Lower leg skin (tissue), 4 donors: ENCODE measurements at regions not wholly inside any gene's neighbourhood (a gene's known extent, or its start where the extent isn't known, plus 50 kb on each side); places are given as distances from the start of the nearest gene placed in this dataset.

Experiments
- DNase-seq, 2 donors: peaks; one replicate each; pipeline ENCODE4 v3.0.0-alpha.2; 2019; ENCODE audit warnings: low spot score in 2 of 2
- H3K4me3 ChIP-seq: fragments of 200-600 bp; sonication (generic); 2 replicates; pipeline ENCODE4 v1.5.1; 2017; ENCODE audit warnings: mild to moderate bottlenecking, low read depth; ENCODE audit not compliant: poor library complexity, severe bottlenecking
- POLR2A ChIP-seq, 2 donors: fragments of 450-650 bp; IDR thresholded peaks; one replicate each; pipeline ENCODE4 v1.6.1; 2016 to 2017; ENCODE audit warnings: antibody characterized with exemption in 2 of 2, mild to moderate bottlenecking in 1 of 2, moderate library complexity in 1 of 2
- WGBS, 2 donors: methylation state at CpG; one replicate each; pipeline ENCODE4 v1.1.5; 2018; 5-methylcytosine and 5-hydroxymethylcytosine counted together
- intact Hi-C: fragments of 100-400 bp; cut with DNase I; formaldehyde crosslinking; loops from one replicate; pipeline ENCODE4 v1.15.0; 2023; ENCODE audit warnings: low total_unique reads
- TF ChIP-seq, protein P1 (sequence below), 3 donors: fragments of 450-650 bp; IDR thresholded peaks; one replicate each; pipeline ENCODE4 v1.5.1; 2016; ENCODE audit warnings: antibody characterized with exemption in 3 of 3, mild to moderate bottlenecking in 3 of 3, moderate library complexity in 2 of 3

DNA sequence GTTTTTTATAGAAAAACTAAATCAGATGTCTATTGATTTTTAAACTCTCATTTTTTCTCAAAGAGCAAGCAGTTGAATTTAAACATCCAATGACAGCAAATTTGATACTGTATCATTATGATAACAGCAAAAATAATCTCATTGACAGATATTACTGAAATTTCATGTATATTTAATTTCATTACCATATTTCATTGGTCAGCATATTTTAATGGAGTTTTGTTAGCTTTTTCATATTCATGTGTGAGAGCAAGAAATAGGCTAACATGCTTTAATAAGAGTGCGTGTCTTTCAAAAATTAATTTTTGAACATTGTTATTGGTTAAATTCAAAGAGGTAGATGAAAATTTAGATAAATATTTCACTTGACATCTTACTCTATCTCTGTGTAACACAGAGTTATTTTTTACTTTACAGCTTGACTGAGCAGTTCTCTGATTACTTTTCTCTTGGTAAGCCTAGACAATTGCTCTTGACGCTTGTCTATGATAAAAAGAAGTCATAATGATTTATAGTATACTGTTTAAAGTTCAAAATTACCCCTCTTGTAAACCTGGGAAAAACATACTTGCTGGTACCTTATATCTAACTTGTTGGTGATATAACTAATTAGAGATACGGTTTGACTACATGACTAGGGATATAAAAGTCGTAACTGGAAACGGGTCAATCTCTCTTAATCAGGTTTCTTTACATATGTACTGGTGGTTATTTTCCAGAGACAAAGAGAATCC lies 732.3 kb upstream of the NCAM2 start:
- TF ChIP-seq, protein P1, sequence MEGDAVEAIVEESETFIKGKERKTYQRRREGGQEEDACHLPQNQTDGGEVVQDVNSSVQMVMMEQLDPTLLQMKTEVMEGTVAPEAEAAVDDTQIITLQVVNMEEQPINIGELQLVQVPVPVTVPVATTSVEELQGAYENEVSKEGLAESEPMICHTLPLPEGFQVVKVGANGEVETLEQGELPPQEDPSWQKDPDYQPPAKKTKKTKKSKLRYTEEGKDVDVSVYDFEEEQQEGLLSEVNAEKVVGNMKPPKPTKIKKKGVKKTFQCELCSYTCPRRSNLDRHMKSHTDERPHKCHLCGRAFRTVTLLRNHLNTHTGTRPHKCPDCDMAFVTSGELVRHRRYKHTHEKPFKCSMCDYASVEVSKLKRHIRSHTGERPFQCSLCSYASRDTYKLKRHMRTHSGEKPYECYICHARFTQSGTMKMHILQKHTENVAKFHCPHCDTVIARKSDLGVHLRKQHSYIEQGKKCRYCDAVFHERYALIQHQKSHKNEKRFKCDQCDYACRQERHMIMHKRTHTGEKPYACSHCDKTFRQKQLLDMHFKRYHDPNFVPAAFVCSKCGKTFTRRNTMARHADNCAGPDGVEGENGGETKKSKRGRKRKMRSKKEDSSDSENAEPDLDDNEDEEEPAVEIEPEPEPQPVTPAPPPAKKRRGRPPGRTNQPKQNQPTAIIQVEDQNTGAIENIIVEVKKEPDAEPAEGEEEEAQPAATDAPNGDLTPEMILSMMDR (IDR thresholded peaks at IDR 0.05) = no peak
- no peak for TF ChIP-seq POLR2A (IDR thresholded peaks at IDR 0.05)
- 84 to 86% methylated on average over 5 of the region's 5 CpGs for WGBS, 2 donors
- H3K4me3 ChIP-seq = no peak overlapping the region
- intact Hi-C loops = no loop called here
- no peak for DNase-seq

GRCh38 chr21:20266441-20266710 lies 731.8 kb upstream of the NCAM2 start:
- no peak for DNase-seq
- intact Hi-C loops = no loop called here
- no peak for TF ChIP-seq POLR2A (IDR thresholded peaks at IDR 0.05)
- TF ChIP-seq, protein P1 (IDR thresholded peaks at IDR 0.05) = no peak
- H3K4me3 ChIP-seq = no peak overlapping the region
- 90 to 95% methylated on average over 2 of the region's 2 CpGs for WGBS, 2 donors

DNA sequence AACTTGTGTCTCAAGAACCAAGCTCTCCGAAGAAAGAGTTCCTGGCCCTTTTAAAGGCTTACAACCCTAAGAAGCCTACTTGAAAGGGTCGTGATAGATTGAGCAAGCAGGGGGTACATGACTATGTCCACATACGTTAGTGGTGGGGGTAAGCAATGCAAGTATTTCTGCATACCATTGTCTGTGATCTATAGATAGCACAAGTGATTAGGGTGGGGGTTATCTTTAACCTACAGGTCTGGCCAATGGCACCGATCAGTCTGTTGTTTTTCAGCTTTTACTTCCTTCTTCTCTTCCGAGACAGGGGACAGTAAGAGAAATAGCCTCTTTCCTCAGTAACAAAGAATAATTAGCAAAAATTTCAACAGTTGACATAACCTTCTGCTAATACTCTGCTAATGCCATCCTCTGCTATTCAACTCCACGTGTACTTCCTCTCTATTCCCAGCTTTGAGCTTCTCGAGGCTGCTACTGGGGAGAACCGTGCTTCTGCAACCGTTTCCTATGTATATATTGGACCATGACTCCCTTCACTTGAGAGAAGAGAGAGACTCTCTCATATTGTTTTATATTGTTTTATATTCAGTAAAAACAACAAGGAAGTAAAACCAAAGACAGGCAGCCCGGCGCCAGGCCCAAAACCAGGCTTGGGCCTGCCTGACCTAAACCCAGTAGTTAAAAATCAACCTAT lies 727.7 kb upstream of the NCAM2 start:
- no peak overlapping the region for H3K4me3 ChIP-seq
- whole genome bisulfite sequencing, 2 donors = 87 to 90% methylated on average over 11 of the region's 11 CpGs
- DNase-seq = no peak
- intact Hi-C loops = no loop called here
- TF ChIP-seq, protein P1 (IDR thresholded peaks at IDR 0.05) = no peak
- no peak for TF ChIP-seq POLR2A (IDR thresholded peaks at IDR 0.05)

- no peak for DNase-seq
- no peak for TF ChIP-seq POLR2A (IDR thresholded peaks at IDR 0.05)
- TF ChIP-seq, protein P1 (IDR thresholded peaks at IDR 0.05) = no peak
- 33 to 42% methylated on average over 5 of the region's 5 CpGs for WGBS, 2 donors
- no peak overlapping the region for H3K4me3 ChIP-seq
- intact Hi-C loops = no loop called here
Measured at GRCh38 chr21:20272791-20273362, 725.3 kb upstream of the NCAM2 start.

- TF ChIP-seq POLR2A (IDR thresholded peaks at IDR 0.05) = no peak
- TF ChIP-seq, protein P1 (IDR thresholded peaks at IDR 0.05) = no peak
- DNase-seq = no peak
- H3K4me3 ChIP-seq = no peak overlapping the region
- intact Hi-C loops = no loop called here
Measured at GRCh38 chr21:20276377-20276776, 721.8 kb upstream of the NCAM2 start.
